Right atrium auricular region (tissue), 2 donors: ENCODE measurements at regions not wholly inside any gene's neighbourhood (a gene's known extent, or its start where the extent isn't known, plus 50 kb on each side); places are given as distances from the start of the nearest gene placed in this dataset.

Experiments
- DNase-seq: peaks from one replicate; pipeline ENCODE4 v3.0.0-alpha.2; 2019; ENCODE audit warnings: low spot score
- H3K27ac ChIP-seq, 2 donors: fragments of 200-600 bp; sonication (generic); 1 replicate in 1 of 2; 2 replicates in 1 of 2; pipeline ENCODE4 v1.5.1; 2016 to 2019
- H3K27me3 ChIP-seq, 2 donors: fragments of 200-600 bp; sonication (generic); one replicate each; pipeline versions ENCODE4 v1.5.1 to v1.6.0; 2017 to 2019
- H3K36me3 ChIP-seq: fragments of 200-600 bp; sonication (generic); one replicate; pipeline ENCODE4 v1.5.1; 2016
- H3K4me1 ChIP-seq, 2 donors: fragments of 200-600 bp; sonication (generic); one replicate each; pipeline versions ENCODE4 v1.5.1 to v1.6.0; 2017 to 2019
- H3K4me3 ChIP-seq, 2 donors: fragments of 200-600 bp; sonication (generic); 1 replicate in 1 of 2; 2 replicates in 1 of 2; pipeline ENCODE4 v1.5.1; 2017 to 2019; ENCODE audit warnings: mild to moderate bottlenecking in 1 of 2, moderate library complexity in 1 of 2
- H3K9me3 ChIP-seq, 2 donors: fragments of 200-600 bp; sonication (generic); one replicate each; pipeline ENCODE4 v1.5.1; 2019
- CTCF ChIP-seq, 2 donors: fragments of 200-600 bp; sonication (generic); IDR thresholded peaks; one replicate each; pipeline ENCODE4 v1.5.1; 2019; ENCODE audit warnings: antibody characterized with exemption in 2 of 2

GRCh38 chr3:94737116-94737515 is 674.3 kb downstream of the NSUN3 start:
- H3K9me3 ChIP-seq = no peaks in the 10 kb centered on the region
- H3K4me3 ChIP-seq = no peak overlapping the region
- no peaks in the 10 kb centered on the region for H3K36me3 ChIP-seq
- no peak for DNase-seq
- no peaks in the 10 kb centered on the region for H3K4me1 ChIP-seq
- TF ChIP-seq CTCF (IDR thresholded peaks at IDR 0.05) = no peak
- H3K27me3 ChIP-seq = no peaks in the 10 kb centered on the region
- no peak overlapping the region for H3K27ac ChIP-seq

GRCh38 chr3:94739420-94739819 is 676.6 kb downstream of the NSUN3 start:
- TF ChIP-seq CTCF (IDR thresholded peaks at IDR 0.05) = no peak

GRCh38 chr3:94758751-94759150 is 695.9 kb downstream of the NSUN3 start:
- Histone ChIP-seq H3K9me3 (no peaks in the 10 kb centered on the region), H3K4me1 (no peaks in the 10 kb centered on the region)
- no peak for TF ChIP-seq CTCF (IDR thresholded peaks at IDR 0.05)

More at GRCh38 chr3:94739420-94739819, 676.6 kb downstream of the NSUN3 start:
- Histone ChIP-seq H3K27ac (no peak overlapping the region), H3K4me1 (no peaks in the 10 kb centered on the region), H3K9me3 (no peaks in the 10 kb centered on the region), H3K27me3 (no peaks in the 10 kb centered on the region), H3K4me3 (no peak overlapping the region), H3K36me3 (no peaks in the 10 kb centered on the region)
- DNase-seq = no peak

GRCh38 chr3:94772402-94772801 is 709.5 kb downstream of the NSUN3 start:
- Histone ChIP-seq H3K27ac (no peak overlapping the region), H3K4me3 (no peak overlapping the region), H3K27me3 (no peaks in the 10 kb centered on the region), H3K4me1 (no peaks in the 10 kb centered on the region), H3K9me3 (no peaks in the 10 kb centered on the region), H3K36me3 (no peaks in the 10 kb centered on the region)
- no peak for DNase-seq
- TF ChIP-seq CTCF (IDR thresholded peaks at IDR 0.05) = no peak

More at GRCh38 chr3:94758751-94759150, 695.9 kb downstream of the NSUN3 start:
- DNase-seq = no peak
- Histone ChIP-seq H3K27ac (no peak overlapping the region), H3K27me3 (no peaks in the 10 kb centered on the region), H3K36me3 (no peaks in the 10 kb centered on the region), H3K4me3 (no peak overlapping the region)

- H3K27ac ChIP-seq = no peak overlapping the region
- H3K9me3 ChIP-seq = no peaks in the 10 kb centered on the region
- no peak overlapping the region for H3K4me3 ChIP-seq
- H3K36me3 ChIP-seq = no peaks in the 10 kb centered on the region
- no peak for DNase-seq
- TF ChIP-seq CTCF (IDR thresholded peaks at IDR 0.05) = no peak
- H3K27me3 ChIP-seq = no peaks in the 10 kb centered on the region
- H3K4me1 ChIP-seq = no peaks in the 10 kb centered on the region
Measured at GRCh38 chr3:94775746-94776145, 712.9 kb downstream of the NSUN3 start.

- H3K27me3 ChIP-seq = no peaks in the 10 kb centered on the region
- no peaks in the 10 kb centered on the region for H3K4me1 ChIP-seq
- H3K27ac ChIP-seq = no peak overlapping the region
- no peaks in the 10 kb centered on the region for H3K36me3 ChIP-seq
- no peak overlapping the region for H3K4me3 ChIP-seq
- H3K9me3 ChIP-seq = no peaks in the 10 kb centered on the region
- DNase-seq = no peak
- no peak for TF ChIP-seq CTCF (IDR thresholded peaks at IDR 0.05)
Measured at GRCh38 chr3:94776401-94776915, 713.6 kb downstream of the NSUN3 start.
